MM.1S (cell line): ENCODE measurements at regions not wholly inside any gene's neighbourhood (a gene's known extent, or its start where the extent isn't known, plus 50 kb on each side); places are given as distances from the start of the nearest gene placed in this dataset.

ENCODE experiments used
- DNase-seq: peaks from one replicate; pipeline ENCODE4 v3.0.0-alpha.2; 2015
- H2AFZ ChIP-seq: fragments of 300-600 bp; sonication (generic); 2 replicates; pipeline ENCODE4 v1.6.0; 2016; ENCODE audit warnings: antibody characterized with exemption, low read length
- H3F3A ChIP-seq: fragments of 300-600 bp; sonication (generic); 2 replicates; pipeline ENCODE4 v1.6.1; 2016; ENCODE audit warnings: mild to moderate bottlenecking, antibody characterized with exemption, low read length, moderate library complexity, mixed read lengths; ENCODE audit not compliant: insufficient read depth
- H3K27ac ChIP-seq: fragments of 300-600 bp; sonication (generic); 2 replicates; pipeline ENCODE4 v1.5.1; 2016; ENCODE audit warnings: mild to moderate bottlenecking, low read length
- H3K27me3 ChIP-seq: fragments of 300-600 bp; sonication (generic); replicated peaks from 2 replicates; pipeline ENCODE4 v1.6.0; 2016; ENCODE audit warnings: low read length; ENCODE audit not compliant: insufficient read depth
- H3K36me3 ChIP-seq: fragments of 300-600 bp; sonication (generic); replicated peaks from 2 replicates; pipeline ENCODE4 v1.6.1; 2016; ENCODE audit warnings: mild to moderate bottlenecking, low read length, mixed read lengths; ENCODE audit not compliant: insufficient read depth
- H3K4me1 ChIP-seq: fragments of 300-600 bp; sonication (generic); 2 replicates; pipeline ENCODE4 v1.6.1; 2016; ENCODE audit warnings: low read length, mixed read lengths
- H3K4me2 ChIP-seq: fragments of 300-600 bp; sonication (generic); 2 replicates; pipeline ENCODE4 v1.6.0; 2016; ENCODE audit warnings: low read depth, low read length
- H3K4me3 ChIP-seq: fragments of 300-600 bp; sonication (generic); 2 replicates; pipeline ENCODE4 v1.5.1; 2016; ENCODE audit warnings: low read length, mixed read lengths
- H3K79me2 ChIP-seq: fragments of 300-600 bp; sonication (generic); 2 replicates; pipeline ENCODE4 v1.6.1; 2016; ENCODE audit warnings: mixed run types, low read length, mixed read lengths
- H3K9ac ChIP-seq: fragments of 300-600 bp; sonication (generic); 2 replicates; pipeline ENCODE4 v1.6.1; 2016; ENCODE audit warnings: low read length, mixed read lengths
- H3K9me2 ChIP-seq: fragments of 300-600 bp; sonication (generic); replicated peaks from 2 replicates; pipeline ENCODE4 v1.6.1; 2016; ENCODE audit warnings: mild to moderate bottlenecking, low read length, mixed read lengths; ENCODE audit not compliant: insufficient read depth
- H3K9me3 ChIP-seq: fragments of 300-600 bp; sonication (generic); replicated peaks from 2 replicates; pipeline ENCODE4 v1.6.1; 2016; ENCODE audit warnings: mild to moderate bottlenecking, low read length, mixed read lengths; ENCODE audit not compliant: insufficient read depth
- H4K20me1 ChIP-seq: fragments of 300-600 bp; sonication (generic); 2 replicates; pipeline ENCODE4 v1.6.1; 2016; ENCODE audit warnings: mild to moderate bottlenecking, low read length, moderate library complexity, mixed read lengths; ENCODE audit not compliant: insufficient read depth
- EZH2 ChIP-seq: fragments of 300-600 bp; sonication (generic); optimal IDR thresholded peaks from 2 replicates; pipeline ENCODE3; 2017; ENCODE audit warnings: low read depth, mild to moderate bottlenecking, antibody characterized with exemption, low read length, mixed read lengths
- EZH2phosphoT487 ChIP-seq: fragments of 300-600 bp; sonication (generic); IDR thresholded peaks from 2 replicates; pipeline ENCODE4 v1.6.1; 2018; ENCODE audit warnings: antibody characterized with exemption, low read length
- TF ChIP-seq, protein P1 (sequence below): fragments of 300-600 bp; sonication (generic); IDR thresholded peaks from 2 replicates; pipeline ENCODE4 v1.5.1; 2016; ENCODE audit warnings: antibody characterized with exemption, low read length, mixed read lengths

- Histone ChIP-seq H3K4me1 (peaks cover 25% of the 10 kb centered on the region), H3K79me2 (no peaks in the 10 kb centered on the region), H3K4me3 (no peak overlapping the region), H2AFZ (no peak overlapping the region), H4K20me1 (no peaks in the 10 kb centered on the region), H3K27ac (no peak overlapping the region), H3F3A (peaks cover 15% of the 10 kb centered on the region), H3K36me3 (no peaks in the 10 kb centered on the region), H3K9me3 (no peaks in the 10 kb centered on the region), H3K4me2 (no peak overlapping the region), H3K9ac (no peak overlapping the region), H3K27me3 (no peaks in the 10 kb centered on the region), H3K9me2 (no peaks in the 10 kb centered on the region)
- TF ChIP-seq EZH2phosphoT487 (no peak), EZH2 (no peak)
- TF ChIP-seq, protein P1, sequence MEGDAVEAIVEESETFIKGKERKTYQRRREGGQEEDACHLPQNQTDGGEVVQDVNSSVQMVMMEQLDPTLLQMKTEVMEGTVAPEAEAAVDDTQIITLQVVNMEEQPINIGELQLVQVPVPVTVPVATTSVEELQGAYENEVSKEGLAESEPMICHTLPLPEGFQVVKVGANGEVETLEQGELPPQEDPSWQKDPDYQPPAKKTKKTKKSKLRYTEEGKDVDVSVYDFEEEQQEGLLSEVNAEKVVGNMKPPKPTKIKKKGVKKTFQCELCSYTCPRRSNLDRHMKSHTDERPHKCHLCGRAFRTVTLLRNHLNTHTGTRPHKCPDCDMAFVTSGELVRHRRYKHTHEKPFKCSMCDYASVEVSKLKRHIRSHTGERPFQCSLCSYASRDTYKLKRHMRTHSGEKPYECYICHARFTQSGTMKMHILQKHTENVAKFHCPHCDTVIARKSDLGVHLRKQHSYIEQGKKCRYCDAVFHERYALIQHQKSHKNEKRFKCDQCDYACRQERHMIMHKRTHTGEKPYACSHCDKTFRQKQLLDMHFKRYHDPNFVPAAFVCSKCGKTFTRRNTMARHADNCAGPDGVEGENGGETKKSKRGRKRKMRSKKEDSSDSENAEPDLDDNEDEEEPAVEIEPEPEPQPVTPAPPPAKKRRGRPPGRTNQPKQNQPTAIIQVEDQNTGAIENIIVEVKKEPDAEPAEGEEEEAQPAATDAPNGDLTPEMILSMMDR, result no peak
- DNase-seq, result no peak
Measured at GRCh38 chr11:86181379-86181778, 63.2 kb upstream of the EED start.

DNA sequence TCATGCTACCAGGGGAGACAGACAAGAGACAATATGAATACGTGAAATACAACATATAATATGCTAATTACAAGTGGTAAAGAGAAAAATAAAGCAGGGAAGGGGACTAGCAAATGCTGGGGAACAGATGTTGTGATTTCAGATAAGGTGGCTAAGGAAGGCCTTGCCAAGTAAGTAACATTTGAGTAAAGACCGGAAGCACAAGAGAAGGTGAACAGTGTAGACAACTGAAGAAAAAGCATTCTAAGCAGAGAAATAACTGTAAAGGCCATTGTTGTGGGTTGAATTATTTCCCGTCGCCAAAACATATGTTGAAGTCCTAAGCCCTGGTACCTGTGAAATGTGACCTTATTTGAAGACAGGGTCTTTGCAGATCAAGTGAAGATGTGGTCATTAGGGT lies 63.7 kb upstream of the EED start:
- no peaks in the 10 kb centered on the region for H3K9me3 ChIP-seq
- H3K79me2 ChIP-seq, result no peaks in the 10 kb centered on the region
- H3K4me3 ChIP-seq, result no peak overlapping the region
- peaks cover 15% of the 10 kb centered on the region for H3F3A ChIP-seq
- H3K27ac ChIP-seq, result no peak overlapping the region
- H3K9me2 ChIP-seq, result no peaks in the 10 kb centered on the region
- H3K4me2 ChIP-seq, result no peak overlapping the region
- no peak for DNase-seq
- no peak overlapping the region for H3K9ac ChIP-seq
- H3K36me3 ChIP-seq, result no peaks in the 10 kb centered on the region
- peaks cover 25% of the 10 kb centered on the region for H3K4me1 ChIP-seq
- H2AFZ ChIP-seq, result no peak overlapping the region
- H4K20me1 ChIP-seq, result no peaks in the 10 kb centered on the region
- TF ChIP-seq, protein P1, result no peak
- TF ChIP-seq EZH2 (no peak), EZH2phosphoT487 (no peak)
- H3K27me3 ChIP-seq, result no peaks in the 10 kb centered on the region

GRCh38 chr11:86180423-86180822 lies 64.1 kb upstream of the EED start:
- TF ChIP-seq EZH2phosphoT487 (no peak), EZH2 (no peak)
- TF ChIP-seq, protein P1, result no peak
- peaks cover 15% of the 10 kb centered on the region for H3F3A ChIP-seq
- H3K4me3 ChIP-seq, result no peak overlapping the region
- H2AFZ ChIP-seq, result no peak overlapping the region
- H3K79me2 ChIP-seq, result no peaks in the 10 kb centered on the region
- no peak for DNase-seq
- peaks cover 25% of the 10 kb centered on the region for H3K4me1 ChIP-seq
- H4K20me1 ChIP-seq, result no peaks in the 10 kb centered on the region
- H3K9me3 ChIP-seq, result no peaks in the 10 kb centered on the region
- no peak overlapping the region for H3K4me2 ChIP-seq
- no peak overlapping the region for H3K27ac ChIP-seq
- no peaks in the 10 kb centered on the region for H3K27me3 ChIP-seq
- H3K9me2 ChIP-seq, result no peaks in the 10 kb centered on the region
- H3K9ac ChIP-seq, result no peak overlapping the region
- no peaks in the 10 kb centered on the region for H3K36me3 ChIP-seq

GRCh38 chr11:86179646-86180064 lies 64.9 kb upstream of the EED start:
- H3K27me3 ChIP-seq, result no peaks in the 10 kb centered on the region
- no peak overlapping the region for H3K4me2 ChIP-seq
- H3K79me2 ChIP-seq, result no peaks in the 10 kb centered on the region
- no peaks in the 10 kb centered on the region for H3K36me3 ChIP-seq
- no peak overlapping the region for H3K27ac ChIP-seq
- H2AFZ ChIP-seq, result no peak overlapping the region
- no peaks in the 10 kb centered on the region for H3K9me2 ChIP-seq
- DNase-seq, result no peak
- H3K9me3 ChIP-seq, result no peaks in the 10 kb centered on the region
- no peak overlapping the region for H3K4me3 ChIP-seq
- no peaks in the 10 kb centered on the region for H4K20me1 ChIP-seq
- peaks cover 15% of the 10 kb centered on the region for H3F3A ChIP-seq
- H3K9ac ChIP-seq, result no peak overlapping the region
- TF ChIP-seq, protein P1, result no peak
- TF ChIP-seq EZH2phosphoT487 (no peak), EZH2 (no peak)
- peaks cover 23% of the 10 kb centered on the region for H3K4me1 ChIP-seq
